H1 (cell line): ENCODE measurements at regions not wholly inside any gene's neighbourhood (a gene's known extent, or its start where the extent isn't known, plus 50 kb on each side); places are given as distances from the start of the nearest gene placed in this dataset.

Experiments
- CHD1 ChIP-seq: IDR thresholded peaks from 2 replicates; pipeline ENCODE4 v1.6.1; 2012; ENCODE audit warnings: low read depth, low read length, improper control_type of control experiment
- CHD7 ChIP-seq: fragments of 300-600 bp; sonication (generic); IDR thresholded peaks from 2 replicates; pipeline ENCODE4 v1.7.1; 2012; ENCODE audit warnings: low read length, moderate library complexity, mild to moderate bottlenecking, inconsistent platforms; ENCODE audit not compliant: insufficient replicate concordance
- E2F6 ChIP-seq: IDR thresholded peaks from 2 replicates; pipeline ENCODE4 v1.6.1; 2012; ENCODE audit warnings: inconsistent platforms
- EZH2 ChIP-seq: fragments of 200-600 bp; sonication (generic); IDR thresholded peaks from 2 replicates; pipeline ENCODE4 v1.7.1; 2012; ENCODE audit warnings: low read depth, mild to moderate bottlenecking, moderate library complexity, low read length, inconsistent platforms; ENCODE audit not compliant: severe bottlenecking
- NRF1 ChIP-seq: IDR thresholded peaks from 2 replicates; pipeline ENCODE4 v1.6.1; 2011; ENCODE audit warnings: mild to moderate bottlenecking, low read depth, low read length, improper control_type of control experiment
- POLR2AphosphoS5 ChIP-seq: IDR thresholded peaks from 2 replicates; pipeline ENCODE4 v1.6.1; 2011; ENCODE audit warnings: low read depth, low read length
- POU5F1 ChIP-seq: IDR thresholded peaks from 2 replicates; pipeline ENCODE4 v1.6.1; 2011; ENCODE audit warnings: low read depth, mild to moderate bottlenecking, low read length, moderate library complexity
- RFX5 ChIP-seq: IDR thresholded peaks from 2 replicates; pipeline ENCODE4 v1.6.1; 2011; ENCODE audit warnings: low read depth, low read length, improper control_type of control experiment, borderline replicate concordance
- RNF2 ChIP-seq: fragments of 200-900, 300-1000 bp; sonication (generic); IDR thresholded peaks from 2 replicates; pipeline ENCODE4 v1.7.1; 2016; ENCODE audit warnings: borderline replicate concordance, low read depth, mild to moderate bottlenecking, antibody characterized with exemption, low read length; ENCODE audit not compliant: poor library complexity, severe bottlenecking; ENCODE audit errors: missing control alignments
- SUZ12 ChIP-seq: fragments of 200-600 bp; sonication (generic); IDR thresholded peaks from 2 replicates; pipeline ENCODE4 v1.6.1; 2012; ENCODE audit warnings: mild to moderate bottlenecking, inconsistent platforms, low read length, moderate library complexity, mixed read lengths

DNA sequence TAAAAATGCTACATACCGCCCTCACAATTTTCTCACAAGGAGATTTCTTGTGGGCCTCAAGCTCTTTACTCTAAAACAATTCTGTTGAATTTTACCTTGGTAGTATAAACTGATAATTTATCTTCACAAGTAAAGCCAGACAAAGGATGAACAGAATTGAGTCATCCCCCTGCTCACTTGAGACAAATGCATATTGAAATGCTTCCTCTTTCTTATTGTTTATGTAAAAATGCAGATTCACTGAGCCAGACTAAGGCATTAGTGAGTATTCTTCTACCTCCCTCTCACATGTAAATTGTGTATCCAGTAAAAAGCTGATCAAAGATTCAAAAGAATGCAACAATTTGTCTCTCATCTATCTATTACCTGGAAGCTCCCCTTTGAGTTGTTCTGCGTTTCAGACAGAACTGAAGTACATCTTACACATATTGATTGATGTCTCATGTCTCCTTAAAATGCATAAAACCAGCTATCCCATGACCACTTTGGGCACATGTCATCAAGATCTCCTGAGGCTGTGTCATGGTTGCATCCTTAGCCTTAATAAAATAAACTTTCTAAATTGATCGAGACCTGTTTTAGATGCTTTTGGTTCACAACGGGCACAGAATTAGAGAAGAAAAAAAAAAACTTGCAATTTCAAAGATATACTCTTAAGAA lies 743.1 kb upstream of the B3GALT2 start (continued):
- TF ChIP-seq CHD7 (no peak), CHD1 (no peak), RNF2 (no peak), POU5F1 (no peak), POLR2AphosphoS5 (no peak), E2F6 (no peak), NRF1 (no peak), SUZ12 (no peak), RFX5 (no peak), EZH2 (no peak)
